Stomach smooth muscle (tissue), 2 donors: ENCODE measurements at regions not wholly inside any gene's neighbourhood (a gene's known extent, or its start where the extent isn't known, plus 50 kb on each side); places are given as distances from the start of the nearest gene placed in this dataset.

Experiments used
- H3K27ac ChIP-seq: one replicate; pipeline ENCODE4 v1.7.0; 2013; ENCODE audit warnings: mild to moderate bottlenecking, low read length, inconsistent platforms
- H3K27me3 ChIP-seq, 2 donors: one replicate each; pipeline ENCODE4 v1.7.0; 2013; ENCODE audit warnings: low read length in 2 of 2; ENCODE audit not compliant: insufficient read depth in 2 of 2, control insufficient read depth in 1 of 2
- H3K36me3 ChIP-seq, 2 donors: one replicate each; pipeline ENCODE4 v1.7.0; 2013; ENCODE audit warnings: low read length in 2 of 2; ENCODE audit not compliant: control insufficient read depth in 2 of 2, insufficient read depth in 2 of 2
- H3K4me1 ChIP-seq: one replicate; pipeline ENCODE4 v1.7.0; 2013; ENCODE audit warnings: low read length; ENCODE audit not compliant: control insufficient read depth, insufficient read depth
- H3K4me3 ChIP-seq, 2 donors: one replicate each; pipeline ENCODE4 v1.7.0; 2013; ENCODE audit warnings: low read length in 2 of 2
- H3K9ac ChIP-seq, 2 donors: one replicate each; pipeline ENCODE4 v1.7.0; 2013; ENCODE audit warnings: low read length in 2 of 2, mild to moderate bottlenecking in 1 of 2
- H3K9me3 ChIP-seq, 2 donors: one replicate each; pipeline ENCODE4 v1.7.0; 2013; ENCODE audit warnings: low read length in 2 of 2; ENCODE audit not compliant: control insufficient read depth in 2 of 2
- donor health status: healthy.
- donor health status: Pancreatic carcinoma.

- Histone ChIP-seq H3K4me3 (no peak overlapping the region), H3K27ac (no peak overlapping the region), H3K27me3 (no peaks in the 10 kb centered on the region), H3K9me3 (no peaks in the 10 kb centered on the region), H3K9ac (no peak overlapping the region), H3K36me3 (no peaks in the 10 kb centered on the region), H3K4me1 (no peaks in the 10 kb centered on the region)
Observed at GRCh38 chr12:17192721-17193120, 586.8 kb upstream of the LMO3 start.

GRCh38 chr12:17169726-17170471 is 563.9 kb upstream of the LMO3 start:
- H3K27ac ChIP-seq, result no peak overlapping the region
- H3K4me3 ChIP-seq, result no peak overlapping the region
- no peaks in the 10 kb centered on the region for H3K4me1 ChIP-seq
- H3K9me3 ChIP-seq, result no peaks in the 10 kb centered on the region
- no peaks in the 10 kb centered on the region for H3K27me3 ChIP-seq
- no peak overlapping the region for H3K9ac ChIP-seq
- no peaks in the 10 kb centered on the region for H3K36me3 ChIP-seq

GRCh38 chr12:17159506-17160300 is 553.7 kb upstream of the LMO3 start:
- Histone ChIP-seq H3K4me3 (no peak overlapping the region), H3K9me3 (no peaks in the 10 kb centered on the region), H3K9ac (no peak overlapping the region), H3K27ac (no peak overlapping the region), H3K4me1 (no peaks in the 10 kb centered on the region), H3K36me3 (no peaks in the 10 kb centered on the region), H3K27me3 (no peaks in the 10 kb centered on the region)

GRCh38 chr12:17158201-17158600 is 552.2 kb upstream of the LMO3 start:
- Histone ChIP-seq H3K36me3 (no peaks in the 10 kb centered on the region), H3K27ac (no peak overlapping the region), H3K9ac (no peak overlapping the region), H3K4me3 (no peak overlapping the region), H3K27me3 (no peaks in the 10 kb centered on the region), H3K9me3 (peaks cover 0 to under 1% of the 10 kb centered on the region in 2 donors), H3K4me1 (no peaks in the 10 kb centered on the region)

GRCh38 chr12:17151917-17152316 is 546.0 kb upstream of the LMO3 start:
- Histone ChIP-seq H3K9me3 (peaks cover 0 to 4% of the 10 kb centered on the region in 2 donors), H3K4me3 (no peak overlapping the region), H3K27me3 (no peaks in the 10 kb centered on the region), H3K4me1 (no peaks in the 10 kb centered on the region), H3K27ac (no peak overlapping the region), H3K36me3 (no peaks in the 10 kb centered on the region), H3K9ac (no peak overlapping the region)

GRCh38 chr12:17148706-17149105 is 542.7 kb upstream of the LMO3 start:
- Histone ChIP-seq H3K27me3 (no peaks in the 10 kb centered on the region), H3K4me3 (no peak overlapping the region), H3K36me3 (no peaks in the 10 kb centered on the region), H3K9me3 (peaks cover 0 to 5% of the 10 kb centered on the region in 2 donors), H3K4me1 (no peaks in the 10 kb centered on the region), H3K9ac (no peak overlapping the region), H3K27ac (no peak overlapping the region)

GRCh38 chr12:17142856-17143255 is 536.9 kb upstream of the LMO3 start:
- Histone ChIP-seq H3K27ac (no peak overlapping the region), H3K27me3 (no peaks in the 10 kb centered on the region), H3K4me1 (no peaks in the 10 kb centered on the region), H3K9me3 (peaks cover 0 to 1% of the 10 kb centered on the region in 2 donors), H3K36me3 (no peaks in the 10 kb centered on the region), H3K9ac (no peak overlapping the region), H3K4me3 (no peak overlapping the region)

- H3K27ac ChIP-seq, result no peak overlapping the region
- no peaks in the 10 kb centered on the region for H3K4me1 ChIP-seq
- no peaks in the 10 kb centered on the region for H3K36me3 ChIP-seq
- H3K9me3 ChIP-seq, result no peaks in the 10 kb centered on the region
- no peak overlapping the region for H3K4me3 ChIP-seq
- H3K9ac ChIP-seq, result no peak overlapping the region
- no peaks in the 10 kb centered on the region for H3K27me3 ChIP-seq
Observed at GRCh38 chr12:17139931-17140330, 534.0 kb upstream of the LMO3 start.

- no peak overlapping the region for H3K4me3 ChIP-seq
- H3K9ac ChIP-seq, result no peak overlapping the region
- H3K9me3 ChIP-seq, result no peaks in the 10 kb centered on the region
- H3K36me3 ChIP-seq, result no peaks in the 10 kb centered on the region
- no peaks in the 10 kb centered on the region for H3K27me3 ChIP-seq
- H3K4me1 ChIP-seq, result no peaks in the 10 kb centered on the region
- no peak overlapping the region for H3K27ac ChIP-seq
Observed at GRCh38 chr12:17137396-17137795, 531.4 kb upstream of the LMO3 start.

GRCh38 chr12:17134315-17134714 is 528.4 kb upstream of the LMO3 start:
- no peak overlapping the region for H3K27ac ChIP-seq
- H3K9me3 ChIP-seq, result no peaks in the 10 kb centered on the region
- no peaks in the 10 kb centered on the region for H3K27me3 ChIP-seq
- H3K4me3 ChIP-seq, result no peak overlapping the region
- H3K36me3 ChIP-seq, result no peaks in the 10 kb centered on the region
- no peak overlapping the region for H3K9ac ChIP-seq
- H3K4me1 ChIP-seq, result no peaks in the 10 kb centered on the region

GRCh38 chr12:17132336-17132735 is 526.4 kb upstream of the LMO3 start:
- Histone ChIP-seq H3K27ac (no peak overlapping the region), H3K4me1 (no peaks in the 10 kb centered on the region), H3K27me3 (no peaks in the 10 kb centered on the region), H3K36me3 (no peaks in the 10 kb centered on the region), H3K9ac (no peak overlapping the region), H3K4me3 (no peak overlapping the region), H3K9me3 (no peaks in the 10 kb centered on the region)
